GM12878 (cell line): ENCODE measurements at regions not wholly inside any gene's neighbourhood (a gene's known extent, or its start where the extent isn't known, plus 50 kb on each side); places are given as distances from the start of the nearest gene placed in this dataset.

Source experiments
- ATAC-seq: fragments of 200-7000 bp; cut with Tn5 transposase; 3 replicates; pipeline ENCODE4 v1.9.1; 2020; ENCODE audit warnings: mild to moderate bottlenecking, moderate library complexity
- BruUV-seq: library from RNA; stranded (reverse); fragments of 400-500 nt; replicated peaks from 2 replicates; lab custom pipeline; 2021; lab: Mats Ljungman, UMichigan
- CTCF ChIA-PET: fragments of 300-600 bp; sonication (Branson Sonifier 250); formaldehyde crosslinking; extraction: SDS; loops from one replicate; lab custom pipeline; 2021; ENCODE audit warnings: inconsistent platforms; lab: Yijun Ruan, JAX
- POLR2A ChIA-PET: fragments of 350-600 bp; formaldehyde crosslinking; extraction: SDS; loops from one replicate; lab custom pipeline; 2021; ENCODE audit warnings: inconsistent platforms; lab: Charles Lee
- RAD21 ChIA-PET: fragments of 300-600 bp; sonication (Branson Sonifier 250); formaldehyde crosslinking; loops from one replicate; lab custom pipeline; 2023; ENCODE audit warnings: antibody characterized with exemption; ENCODE audit not compliant: unreplicated experiment; lab: Charles Lee
- SMC1A ChIA-PET: fragments of 300-600 bp; sonication (Branson Sonifier 250); formaldehyde crosslinking; loops from one replicate; lab custom pipeline; 2023; ENCODE audit not compliant: unreplicated experiment, uncharacterized antibody; lab: Charles Lee
- DNase-seq: peaks from one replicate; pipeline ENCODE4 v3.0.0-alpha.2; 2011; ENCODE audit warnings: low read depth, low spot score
- FAIRE-seq: peaks from 3 replicates; lab custom pipeline; 2011; peaks lifted over from hg19 to GRCh38; lab: Jason Lieb, UNC
- H2AFZ ChIP-seq: 2 replicates; pipeline ENCODE4 v1.6.0; 2011; ENCODE audit warnings: low read depth, low read length, control low read depth; ENCODE audit not compliant: control insufficient read depth
- H3K27ac ChIP-seq: 2 replicates; pipeline ENCODE4 v1.5.1; 2011; ENCODE audit warnings: control low read depth; ENCODE audit not compliant: control insufficient read depth, insufficient read depth
- H3K27me3 ChIP-seq, 2 experiments: replicated peaks in 1 of 2; 2 replicates each; pipeline versions ENCODE4 v1.6.0 to v1.6.1; 2011; ENCODE audit warnings: low read length in 1 of 2; ENCODE audit not compliant: control insufficient read depth in 2 of 2, insufficient read depth in 2 of 2
- H3K36me3 ChIP-seq, 2 experiments: 2 replicates each; pipeline ENCODE4 v1.5.1; 2011; ENCODE audit warnings: low read length in 1 of 2; ENCODE audit not compliant: control insufficient read depth in 2 of 2, insufficient read depth in 2 of 2
- H3K4me1 ChIP-seq: 2 replicates; pipeline ENCODE4 v1.6.1; 2011; ENCODE audit warnings: mild to moderate bottlenecking, low read length, moderate library complexity, mixed read lengths; ENCODE audit not compliant: control insufficient read depth, insufficient read depth
- H3K4me2 ChIP-seq: 2 replicates; pipeline ENCODE4 v1.6.0; 2011; ENCODE audit warnings: control low read depth; ENCODE audit not compliant: control insufficient read depth, insufficient read depth
- H3K4me3 ChIP-seq: fragments of 200-600 bp; sonication (generic); 2 replicates; pipeline ENCODE4 v1.5.1; 2016
- H3K79me2 ChIP-seq: 2 replicates; pipeline ENCODE4 v1.6.0; 2011; ENCODE audit warnings: low read length; ENCODE audit not compliant: control insufficient read depth, insufficient read depth
- H3K9ac ChIP-seq: 2 replicates; pipeline ENCODE4 v1.8.0; 2011; ENCODE audit warnings: low read length, control low read depth, mixed read lengths; ENCODE audit not compliant: control insufficient read depth, insufficient read depth
- H3K9me3 ChIP-seq: replicated peaks from 3 replicates; pipeline ENCODE4 v1.5.1; 2011; ENCODE audit warnings: mild to moderate bottlenecking, low read length; ENCODE audit not compliant: control insufficient read depth, insufficient read depth
- H4K20me1 ChIP-seq: 2 replicates; pipeline ENCODE4 v1.6.0; 2011; ENCODE audit not compliant: control insufficient read depth, insufficient read depth
- ATF7 ChIP-seq: fragments of 450-650 bp; IDR thresholded peaks from 2 replicates; pipeline ENCODE4 v1.6.1; 2016; ENCODE audit warnings: low read depth, mild to moderate bottlenecking
- CEBPB ChIP-seq, 2 experiments: fragments of 150-350 bp in 1 of 2; IDR thresholded peaks; 2 replicates each; pipeline ENCODE4 v1.6.1; 2012 to 2014; ENCODE audit warnings: low read depth in 2 of 2, low read length in 2 of 2, borderline replicate concordance in 1 of 2, inconsistent platforms in 1 of 2
- CREB1 ChIP-seq: IDR thresholded peaks from 2 replicates; pipeline ENCODE4 v1.6.1; 2012; ENCODE audit warnings: low read depth, mild to moderate bottlenecking, inconsistent platforms
- MTA3 ChIP-seq: IDR thresholded peaks from 2 replicates; pipeline ENCODE4 v1.6.1; 2012; ENCODE audit warnings: low read length, inconsistent platforms, borderline replicate concordance
- MYC ChIP-seq: IDR thresholded peaks from 2 replicates; pipeline ENCODE4 v1.6.1; 2011; ENCODE audit warnings: mild to moderate bottlenecking, low read length, moderate library complexity, inconsistent platforms; ENCODE audit not compliant: insufficient read depth, insufficient replicate concordance, insufficient read length, severe bottlenecking
- NFYA ChIP-seq: IDR thresholded peaks from 2 replicates; pipeline ENCODE4 v1.6.1; 2011; ENCODE audit warnings: low read depth, mild to moderate bottlenecking, low read length, improper control_type of control experiment, borderline replicate concordance
- RUNX3 ChIP-seq: IDR thresholded peaks from 2 replicates; pipeline ENCODE4 v1.6.1; 2012; ENCODE audit warnings: low read length, inconsistent platforms
- SPI1 ChIP-seq: IDR thresholded peaks from 2 replicates; pipeline ENCODE4 v1.6.1; 2011; ENCODE audit warnings: low read depth, mild to moderate bottlenecking, low read length, moderate library complexity, borderline replicate concordance; ENCODE audit not compliant: insufficient read depth
- WGBS: methylation state at CpG from one replicate; pipeline ENCODE4 v1.1.6; 2016; ENCODE audit warnings: low lambda C conversion rate; ENCODE audit not compliant: insufficient replicate concordance, insufficient coverage; ENCODE audit errors: missing lambda C conversion rate; 5-methylcytosine and 5-hydroxymethylcytosine counted together
- in situ Hi-C: fragments of 300-500 bp; cut with MboI; formaldehyde crosslinking; loops from 9 replicates; pipeline ENCODE4 v1.14.3; 2018; ENCODE audit warnings: mixed read lengths
- intact Hi-C: fragments of 100-400 bp; cut with micrococcal nuclease; formaldehyde crosslinking; loops from one replicate; pipeline ENCODE4 v1.14.2; 2022; ENCODE audit not compliant: unreplicated experiment

DNA sequence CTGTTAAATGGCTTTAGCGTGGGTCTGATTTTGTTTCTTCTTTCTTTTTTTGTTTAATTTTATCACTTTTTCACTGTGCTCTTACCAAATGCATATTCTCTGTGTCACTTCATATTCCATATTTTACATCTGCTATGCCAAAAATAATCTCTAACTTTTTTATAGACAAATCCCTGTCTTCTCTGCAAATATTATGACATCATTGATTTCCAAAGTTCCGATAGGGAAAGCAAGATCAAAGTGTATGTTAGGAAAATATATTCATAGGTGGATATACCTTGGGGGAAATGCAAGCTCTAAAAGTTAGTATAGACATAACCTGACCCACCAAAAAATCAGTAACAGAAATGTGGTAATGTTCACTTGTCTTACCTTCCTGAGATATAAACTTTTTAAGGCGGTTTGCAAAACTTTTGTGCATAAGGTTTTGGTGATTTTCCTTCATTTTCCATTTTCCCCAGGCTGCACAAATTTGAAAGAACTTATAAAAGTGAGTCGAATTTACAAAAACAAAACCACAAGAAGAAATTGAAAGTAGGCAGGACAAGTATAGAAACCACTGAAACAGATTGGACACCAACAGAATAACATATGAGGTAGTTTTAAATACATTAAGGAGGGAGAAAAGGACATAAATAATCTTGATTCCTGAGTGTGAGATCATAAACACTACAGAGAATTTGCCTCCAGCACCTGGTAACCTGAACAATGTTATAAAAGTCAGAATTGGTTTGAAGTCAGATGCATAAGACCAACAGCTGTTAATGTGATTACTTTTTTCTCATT is 63.1 kb upstream of the TFEC start:
- H4K20me1 ChIP-seq, result no peaks in the 10 kb centered on the region
- SMC1A ChIA-PET, result no interaction called here
- WGBS, result 23% methylated on average over 4 of the region's 4 CpGs
- POLR2A ChIA-PET, result no interaction called here
- CTCF ChIA-PET, result no interaction called here
- no peak overlapping the region for H3K4me2 ChIP-seq
- no peak overlapping the region for H3K9ac ChIP-seq
- no peaks in the 10 kb centered on the region for H3K27me3 ChIP-seq
- ATAC-seq, result no peak
- no peaks in the 10 kb centered on the region for H3K9me3 ChIP-seq
- no peaks in the 10 kb centered on the region for H3K36me3 ChIP-seq
- TF ChIP-seq CREB1 (no peak), ATF7 (peak; percentile 36; the same call in 1 of the 2 replicates), NFYA (no peak), CEBPB (IDR thresholded peaks at IDR 0.05; ENCODE audit: borderline replicate concordance in 1 of 2, low read depth in 2 of 2, low read length in 2 of 2) (no peak), RUNX3 (0 out of 2 replicates have a peak, but pooled peaks have one; percentile 22), MYC (no peak)
- RAD21 ChIA-PET, result no interaction called here
- no peak overlapping the region for H3K4me3 ChIP-seq
- no peaks in the 10 kb centered on the region for H3K4me1 ChIP-seq
- H3K79me2 ChIP-seq, result no peaks in the 10 kb centered on the region
- intact Hi-C loops, result no loop called here
- no peak for FAIRE-seq
- H3K27ac ChIP-seq, result no peak overlapping the region
- no peak for DNase-seq
- no TSS peak for BruUV-seq
- in situ Hi-C loops, result no loop called here
- no peak overlapping the region for H2AFZ ChIP-seq

- H3K4me1 ChIP-seq, result no peaks in the 10 kb centered on the region
- no peak overlapping the region for H2AFZ ChIP-seq
- ChIA-PET POLR2A (no interaction called here), SMC1A (interaction anchor here (1.2 kb wide), 1 partner anchor 19 kb away, joined by 3 read pairs; no protein-coding TSS in a partner anchor), RAD21 (no interaction called here), CTCF (no interaction called here)
- DNase-seq, result no peak
- peak; percentile 6; the same call in 1 of the 2 replicates for TF ChIP-seq SPI1
- no peak for TF ChIP-seq MTA3
- H3K36me3 ChIP-seq, result no peaks in the 10 kb centered on the region
- intact Hi-C loops, result no loop called here
- no peak overlapping the region for H3K9ac ChIP-seq
- no peak overlapping the region for H3K4me3 ChIP-seq
- no peaks in the 10 kb centered on the region for H3K79me2 ChIP-seq
- no TSS peak for BruUV-seq
- FAIRE-seq, result no peak
- WGBS, result 24% methylated on average over 2 of the region's 2 CpGs
- no peak overlapping the region for H3K4me2 ChIP-seq
- in situ Hi-C loops, result no loop called here
- no peaks in the 10 kb centered on the region for H3K9me3 ChIP-seq
- H4K20me1 ChIP-seq, result no peaks in the 10 kb centered on the region
- no peak overlapping the region for H3K27ac ChIP-seq
- ATAC-seq, result no peak; the same call in 2 of the 3 replicates
- H3K27me3 ChIP-seq, result no peaks in the 10 kb centered on the region
Measured at GRCh38 chr7:116095396-116095795, 64.8 kb upstream of the TFEC start.
